IMR-90 (cell line): ENCODE measurements at regions not wholly inside any gene's neighbourhood (a gene's known extent, or its start where the extent isn't known, plus 50 kb on each side); places are given as distances from the start of the nearest gene placed in this dataset.

ENCODE experiments used
- ATAC-seq: fragments of 200-7000 bp; cut with Tn5 transposase; 2 replicates; pipeline ENCODE4 v1.9.1; 2020; ENCODE audit warnings: low read depth, mild to moderate bottlenecking, moderate library complexity
- BruUV-seq: library from RNA; stranded (reverse); fragments of 400-500 nt; replicated peaks from 2 replicates; lab custom pipeline; 2021; lab: Mats Ljungman, UMichigan
- CTCF ChIA-PET: fragments of 300-600 bp; formaldehyde crosslinking; extraction: SDS; loops from one replicate; lab custom pipeline; 2021; ENCODE audit warnings: antibody characterized with exemption; lab: Yijun Ruan, JAX
- POLR2A ChIA-PET: fragments of 300-600 bp; sonication (Branson Sonifier 250); formaldehyde crosslinking; loops from one replicate; lab custom pipeline; 2022; ENCODE audit warnings: antibody characterized with exemption; ENCODE audit not compliant: unreplicated experiment; lab: Charles Lee
- DNase-seq: peaks from one replicate; pipeline ENCODE4 v3.0.0; 2013
- H2AFZ ChIP-seq: replicated peaks from 2 replicates; pipeline ENCODE3; 2013; ENCODE audit warnings: low read length, mild to moderate bottlenecking; ENCODE audit not compliant: poor library complexity
- H2AK5ac ChIP-seq: 2 replicates; pipeline ENCODE4 v1.6.1; 2013; ENCODE audit warnings: low read depth, low read length, inconsistent platforms
- H2AK9ac ChIP-seq: replicated peaks from 2 replicates; pipeline ENCODE3; 2013; ENCODE audit warnings: mild to moderate bottlenecking, low read depth, low read length, moderate library complexity; ENCODE audit not compliant: poor library complexity
- H2BK120ac ChIP-seq: 2 replicates; pipeline ENCODE4 v1.6.1; 2013; ENCODE audit warnings: low read depth, low read length, inconsistent platforms
- H2BK15ac ChIP-seq: 3 replicates; pipeline ENCODE4 v1.6.1; 2013; ENCODE audit warnings: low read depth, low read length, inconsistent platforms
- H2BK20ac ChIP-seq: 2 replicates; pipeline ENCODE4 v1.6.1; 2013; ENCODE audit warnings: low read depth, mild to moderate bottlenecking, inconsistent platforms, low read length, moderate library complexity
- H2BK5ac ChIP-seq: 2 replicates; pipeline ENCODE4 v1.6.1; 2013; ENCODE audit warnings: mild to moderate bottlenecking, low read depth, low read length, inconsistent platforms; ENCODE audit not compliant: poor library complexity, severe bottlenecking
- H3K14ac ChIP-seq: replicated peaks from 2 replicates; pipeline ENCODE4 v1.6.1; 2013; ENCODE audit warnings: low read depth, low read length, inconsistent platforms
- H3K18ac ChIP-seq: 2 replicates; pipeline ENCODE4 v1.6.1; 2013; ENCODE audit warnings: low read depth, low read length, control low read depth
- H3K23ac ChIP-seq: 2 replicates; pipeline ENCODE4 v1.6.1; 2013; ENCODE audit warnings: low read depth, low read length, inconsistent platforms
- H3K27ac ChIP-seq: 2 replicates; pipeline ENCODE4 v1.5.1; 2013; ENCODE audit warnings: mild to moderate bottlenecking, control low read depth, low read length; ENCODE audit not compliant: insufficient read depth
- H3K27me3 ChIP-seq: 2 replicates; pipeline ENCODE4 v1.6.1; 2013; ENCODE audit warnings: low read length; ENCODE audit not compliant: control insufficient read depth, insufficient read depth
- H3K36me3 ChIP-seq: 2 replicates; pipeline ENCODE4 v1.6.1; 2013; ENCODE audit warnings: low read length, mixed read lengths; ENCODE audit not compliant: control insufficient read depth, insufficient read depth
- H3K4ac ChIP-seq: 2 replicates; pipeline ENCODE4 v1.6.1; 2013; ENCODE audit warnings: low read depth, low read length, inconsistent platforms
- H3K4me1 ChIP-seq: 2 replicates; pipeline ENCODE4 v1.6.1; 2013; ENCODE audit warnings: low read length, mixed read lengths; ENCODE audit not compliant: control insufficient read depth, insufficient read depth
- H3K4me2 ChIP-seq: 2 replicates; pipeline ENCODE4 v1.6.1; 2013; ENCODE audit warnings: low read depth, mild to moderate bottlenecking, control low read depth, low read length, moderate library complexity
- H3K4me3 ChIP-seq: 2 replicates; pipeline ENCODE4 v1.5.1; 2013; ENCODE audit warnings: low read depth, mild to moderate bottlenecking, control low read depth, low read length, moderate library complexity; ENCODE audit not compliant: insufficient read depth
- H3K56ac ChIP-seq: 2 replicates; pipeline ENCODE4 v1.6.1; 2013; ENCODE audit warnings: low read length, inconsistent platforms; ENCODE audit not compliant: insufficient read depth; ENCODE audit errors: extremely low read depth
- H3K79me1 ChIP-seq, 2 experiments: 2 replicates each; pipeline ENCODE4 v1.6.1; 2013; ENCODE audit warnings: low read length in 2 of 2, inconsistent platforms in 1 of 2, low read depth in 1 of 2
- H3K9ac ChIP-seq: 2 replicates; pipeline ENCODE4 v1.6.1; 2013; ENCODE audit warnings: low read depth, low read length, control low read depth
- H3K9me1 ChIP-seq: 2 replicates; pipeline ENCODE4 v1.6.1; 2013; ENCODE audit warnings: low read length, inconsistent platforms; ENCODE audit not compliant: insufficient read depth
- H3K9me3 ChIP-seq: 2 replicates; pipeline ENCODE4 v1.6.1; 2013; ENCODE audit warnings: low read length; ENCODE audit not compliant: control insufficient read depth, insufficient read depth
- H4K20me1 ChIP-seq: 2 replicates; pipeline ENCODE4 v1.6.1; 2013; ENCODE audit warnings: low read length, inconsistent platforms; ENCODE audit not compliant: insufficient read depth
- H4K5ac ChIP-seq: 2 replicates; pipeline ENCODE4 v1.6.1; 2013; ENCODE audit warnings: mild to moderate bottlenecking, low read depth, low read length, control low read depth
- H4K8ac ChIP-seq, 2 experiments: 2 replicates each; pipeline ENCODE4 v1.6.1; 2013; ENCODE audit warnings: low read depth in 2 of 2, low read length in 2 of 2, control low read depth in 1 of 2, inconsistent platforms in 1 of 2
- H4K91ac ChIP-seq: 2 replicates; pipeline ENCODE4 v1.6.1; 2013; ENCODE audit warnings: low read depth, low read length, inconsistent platforms; ENCODE audit not compliant: insufficient read depth
- BHLHE40 ChIP-seq: fragments of 150-350 bp; IDR thresholded peaks from 2 replicates; pipeline ENCODE4 v1.6.1; 2016; ENCODE audit warnings: mild to moderate bottlenecking, low read depth, low read length
- CEBPB ChIP-seq: IDR thresholded peaks from 2 replicates; pipeline ENCODE4 v1.6.1; 2012; ENCODE audit warnings: low read depth, low read length, improper control_type of control experiment
- CHD1 ChIP-seq: IDR thresholded peaks from 2 replicates; pipeline ENCODE4 v1.6.1; 2012; ENCODE audit warnings: low read depth, low read length, improper control_type of control experiment
- ELK1 ChIP-seq: fragments of 150-350 bp; IDR thresholded peaks from 2 replicates; pipeline ENCODE4 v1.6.1; 2016; ENCODE audit warnings: low read depth, mild to moderate bottlenecking, low read length, moderate library complexity, borderline replicate concordance
- FOS ChIP-seq: fragments of 150-350 bp; IDR thresholded peaks from 2 replicates; pipeline ENCODE4 v1.6.1; 2016; ENCODE audit warnings: low read depth, low read length
- MAFK ChIP-seq: IDR thresholded peaks from 2 replicates; pipeline ENCODE4 v1.6.1; 2012; ENCODE audit warnings: low read depth, low read length, improper control_type of control experiment
- MAZ ChIP-seq: IDR thresholded peaks from 2 replicates; pipeline ENCODE4 v1.6.1; 2012; ENCODE audit warnings: low read depth, mild to moderate bottlenecking, low read length, improper control_type of control experiment, moderate library complexity, borderline replicate concordance
- MXI1 ChIP-seq: IDR thresholded peaks from 2 replicates; pipeline ENCODE4 v1.6.1; 2012; ENCODE audit warnings: low read depth, mild to moderate bottlenecking, low read length, moderate library complexity, borderline replicate concordance
- NFE2L2 ChIP-seq: fragments of 150-350 bp; IDR thresholded peaks from 2 replicates; pipeline ENCODE4 v1.6.1; 2016; ENCODE audit warnings: low read depth, mild to moderate bottlenecking, low read length
- POLR2A ChIP-seq: IDR thresholded peaks from 2 replicates; pipeline ENCODE4 v1.6.1; 2012; ENCODE audit warnings: mild to moderate bottlenecking, low read depth, low read length
- RAD21 ChIP-seq: IDR thresholded peaks from 2 replicates; pipeline ENCODE4 v1.6.1; 2012; ENCODE audit warnings: low read length, improper control_type of control experiment
- RCOR1 ChIP-seq: IDR thresholded peaks from 2 replicates; pipeline ENCODE4 v1.6.1; 2012; ENCODE audit warnings: mild to moderate bottlenecking, low read length, improper control_type of control experiment; ENCODE audit not compliant: insufficient replicate concordance
- RFX5 ChIP-seq: IDR thresholded peaks from 2 replicates; pipeline ENCODE4 v1.8.0; 2012; ENCODE audit warnings: low read depth, mild to moderate bottlenecking, low read length, moderate library complexity
- USF2 ChIP-seq: fragments of 150-350 bp; IDR thresholded peaks from 2 replicates; pipeline ENCODE4 v1.6.1; 2017; ENCODE audit warnings: mild to moderate bottlenecking, antibody characterized with exemption, low read length, low read depth
- WGBS, 2 experiments: methylation state at CpG; one replicate each; pipeline versions ENCODE4 v1.1.5 to v1.1.7; 2013; ENCODE audit warnings: missing lambda C conversion rate in 2 of 2; ENCODE audit not compliant: insufficient read length in 1 of 2; ENCODE audit errors: extremely low coverage in 2 of 2; 5-methylcytosine and 5-hydroxymethylcytosine counted together
- dilution Hi-C: fragments of 300-500 bp; cut with HindIII; formaldehyde crosslinking; loops from one replicate; pipeline ENCODE4 v1.14.3; 2018; ENCODE audit warnings: low sequenced_read_pairs; ENCODE audit not compliant: unreplicated experiment
- in situ Hi-C: fragments of 300-500 bp; cut with MboI; formaldehyde crosslinking; loops from 3 replicates; pipeline ENCODE4 v1.14.3; 2019; ENCODE audit warnings: low sequenced_read_pairs, inconsistent platforms, mixed read lengths
- intact Hi-C: fragments of 100-400 bp; cut with micrococcal nuclease; formaldehyde crosslinking; loops from 2 replicates; pipeline ENCODE4 v1.10.0; 2022
- TF ChIP-seq, protein P1 (sequence below): conservative IDR thresholded peaks from 2 replicates; pipeline ENCODE4 v1.5.1; 2012; ENCODE audit warnings: mild to moderate bottlenecking, low read depth, low read length, improper control_type of control experiment

- H3K4me1 ChIP-seq, result peaks cover 17% of the 10 kb centered on the region
- no peak overlapping the region for H3K56ac ChIP-seq
- no peak overlapping the region; the same call in 1 of the 2 replicates for H3K14ac ChIP-seq
- H3K9me3 ChIP-seq, result no peaks in the 10 kb centered on the region
- no peak overlapping the region for H2BK5ac ChIP-seq
- H2BK15ac ChIP-seq, result peak overlapping the region; percentile 55; the same call in 2 of the 3 replicates
- WGBS, 2 experiments, result no CpG with 5 or more reads among the region's 6 CpGs
- no TSS peak for BruUV-seq
- intact Hi-C loops (no loop called here), dilution Hi-C loops (no loop called here), in situ Hi-C loops (no loop called here)
- H3K23ac ChIP-seq, result 0 out of 2 replicates have a peak overlapping the region, but pooled peaks have one; percentile 1
- H2AK9ac ChIP-seq, result peak overlapping the region; percentile 49
- no peaks in the 10 kb centered on the region for H3K36me3 ChIP-seq
- H2BK120ac ChIP-seq, result peak overlapping the region; percentile 68
- H2AFZ ChIP-seq, result no peak overlapping the region
- H3K4me2 ChIP-seq, result no peak overlapping the region
- H4K8ac ChIP-seq, result no peak overlapping the region; a peak in 1 of 4 replicates
- peak overlapping the region; percentile 80 for H3K4ac ChIP-seq
- H2BK20ac ChIP-seq, result peak overlapping the region; percentile 76
- H3K27ac ChIP-seq, result no peak overlapping the region
- H3K4me3 ChIP-seq, result no peak overlapping the region
- H4K91ac ChIP-seq, result peak overlapping the region; percentile 70
- no peak for ATAC-seq
- H3K79me1 ChIP-seq, result no peaks in the 10 kb centered on the region
- H3K9ac ChIP-seq, result no peak overlapping the region
- no peak for DNase-seq
- H4K5ac ChIP-seq, result no peak overlapping the region
- no peaks in the 10 kb centered on the region for H4K20me1 ChIP-seq
- ChIA-PET CTCF (no interaction called here), POLR2A (no interaction called here)
- H2AK5ac ChIP-seq, result peak overlapping the region; percentile 49; the same call in 1 of the 2 replicates
- no peaks in the 10 kb centered on the region; the same call in 1 of the 2 replicates for H3K9me1 ChIP-seq
- 0 out of 2 replicates have a peak overlapping the region, but pooled peaks have one; percentile 18 for H3K18ac ChIP-seq
- H3K27me3 ChIP-seq, result no peaks in the 10 kb centered on the region
- TF ChIP-seq, protein P1, sequence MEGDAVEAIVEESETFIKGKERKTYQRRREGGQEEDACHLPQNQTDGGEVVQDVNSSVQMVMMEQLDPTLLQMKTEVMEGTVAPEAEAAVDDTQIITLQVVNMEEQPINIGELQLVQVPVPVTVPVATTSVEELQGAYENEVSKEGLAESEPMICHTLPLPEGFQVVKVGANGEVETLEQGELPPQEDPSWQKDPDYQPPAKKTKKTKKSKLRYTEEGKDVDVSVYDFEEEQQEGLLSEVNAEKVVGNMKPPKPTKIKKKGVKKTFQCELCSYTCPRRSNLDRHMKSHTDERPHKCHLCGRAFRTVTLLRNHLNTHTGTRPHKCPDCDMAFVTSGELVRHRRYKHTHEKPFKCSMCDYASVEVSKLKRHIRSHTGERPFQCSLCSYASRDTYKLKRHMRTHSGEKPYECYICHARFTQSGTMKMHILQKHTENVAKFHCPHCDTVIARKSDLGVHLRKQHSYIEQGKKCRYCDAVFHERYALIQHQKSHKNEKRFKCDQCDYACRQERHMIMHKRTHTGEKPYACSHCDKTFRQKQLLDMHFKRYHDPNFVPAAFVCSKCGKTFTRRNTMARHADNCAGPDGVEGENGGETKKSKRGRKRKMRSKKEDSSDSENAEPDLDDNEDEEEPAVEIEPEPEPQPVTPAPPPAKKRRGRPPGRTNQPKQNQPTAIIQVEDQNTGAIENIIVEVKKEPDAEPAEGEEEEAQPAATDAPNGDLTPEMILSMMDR, result no peak
- no peak for TF ChIP-seq USF2
- no peak for TF ChIP-seq BHLHE40
- TF ChIP-seq MAFK, result no peak
- TF ChIP-seq RCOR1, result no peak
- TF ChIP-seq RFX5, result no peak
- no peak for TF ChIP-seq ELK1
- no peak for TF ChIP-seq CHD1
- no peak for TF ChIP-seq FOS
- TF ChIP-seq POLR2A, result no peak
- no peak for TF ChIP-seq NFE2L2
- no peak for TF ChIP-seq RAD21
- no peak for TF ChIP-seq MXI1
- no peak for TF ChIP-seq CEBPB
- no peak for TF ChIP-seq MAZ
Measured at GRCh38 chr6:4322134-4322845, 186.9 kb upstream of the ECI2 start.
